COLO668 (cell line): ENCODE measurements at regions not wholly inside any gene's neighbourhood (a gene's known extent, or its start where the extent isn't known, plus 50 kb on each side); places are given as distances from the start of the nearest gene placed in this dataset.
A peak's percentile ranks its signal among the peaks of the same experiment; 100 is the strongest.

ENCODE experiments used
- DNase-seq: peaks from one replicate; lab custom pipeline; 2025; ENCODE audit not compliant: unreplicated experiment; lab: John Stamatoyannopoulos, UW

- DNase-seq = no peak
Observed at GRCh38 chr13:109604894-109605293, 181.5 kb downstream of the IRS2 start.

GRCh38 chr13:109602356-109602755, 184.0 kb downstream of the IRS2 start:
- DNase-seq = no peak

- no peak for DNase-seq
Observed at GRCh38 chr13:109599901-109600657, 186.3 kb downstream of the IRS2 start.

- DNase-seq = no peak
Observed at GRCh38 chr13:109595471-109595870, 190.9 kb downstream of the IRS2 start.

- DNase-seq = no peak
Observed at GRCh38 chr13:109593230-109593629, 193.2 kb downstream of the IRS2 start.

GRCh38 chr13:109592770-109593169, 193.6 kb downstream of the IRS2 start:
- DNase-seq = peak; percentile 51

GRCh38 chr13:109587689-109588088, 198.7 kb downstream of the IRS2 start:
- no peak for DNase-seq

GRCh38 chr13:109586509-109587346, 199.7 kb downstream of the IRS2 start:
- no peak for DNase-seq

GRCh38 chr13:109584844-109585361, 201.5 kb downstream of the IRS2 start:
- no peak for DNase-seq

- DNase-seq = no peak
Observed at GRCh38 chr13:109577191-109577700, 209.1 kb downstream of the IRS2 start.

- peak; percentile 66 for DNase-seq
Observed at GRCh38 chr13:109576331-109576813, 210.0 kb downstream of the IRS2 start.

GRCh38 chr13:109575821-109576220, 210.6 kb downstream of the IRS2 start:
- DNase-seq = no peak

- no peak for DNase-seq
Observed at GRCh38 chr13:109572389-109572788, 214.0 kb downstream of the IRS2 start.

GRCh38 chr13:109569958-109570711, 216.2 kb downstream of the IRS2 start:
- DNase-seq = no peak

- no peak for DNase-seq
Observed at GRCh38 chr13:109568339-109568818, 218.0 kb downstream of the IRS2 start.

- DNase-seq = no peak
Observed at GRCh38 chr13:109567315-109567714, 219.1 kb downstream of the IRS2 start.

GRCh38 chr13:109565877-109566276, 220.5 kb downstream of the IRS2 start:
- DNase-seq = no peak

- DNase-seq = no peak
Observed at GRCh38 chr13:109548374-109548773, 238.0 kb downstream of the IRS2 start.

GRCh38 chr13:109547942-109548341, 238.4 kb downstream of the IRS2 start:
- DNase-seq = no peak

GRCh38 chr13:109545931-109546330, 240.5 kb downstream of the IRS2 start:
- no peak for DNase-seq

- DNase-seq = no peak
Observed at GRCh38 chr13:109541081-109541480, 245.3 kb downstream of the IRS2 start.
